HG02610 (cell line): ENCODE measurements at regions not wholly inside any gene's neighbourhood (a gene's known extent, or its start where the extent isn't known, plus 50 kb on each side); places are given as distances from the start of the nearest gene placed in this dataset.

Experiments used
- ATAC-seq: cut with Tn5 transposase; IDR thresholded peaks from one replicate; pipeline ENCODE4 v1.9.1; 2021; ENCODE audit warnings: mild to moderate bottlenecking, moderate library complexity; ENCODE audit not compliant: unreplicated experiment

- ATAC-seq: no peak
Measured at GRCh38 chr3:194960446-194961032, 274.9 kb downstream of the FAM43A start.

- ATAC-seq: no peak
Measured at GRCh38 chr3:194961149-194961548, 275.5 kb downstream of the FAM43A start.

DNA sequence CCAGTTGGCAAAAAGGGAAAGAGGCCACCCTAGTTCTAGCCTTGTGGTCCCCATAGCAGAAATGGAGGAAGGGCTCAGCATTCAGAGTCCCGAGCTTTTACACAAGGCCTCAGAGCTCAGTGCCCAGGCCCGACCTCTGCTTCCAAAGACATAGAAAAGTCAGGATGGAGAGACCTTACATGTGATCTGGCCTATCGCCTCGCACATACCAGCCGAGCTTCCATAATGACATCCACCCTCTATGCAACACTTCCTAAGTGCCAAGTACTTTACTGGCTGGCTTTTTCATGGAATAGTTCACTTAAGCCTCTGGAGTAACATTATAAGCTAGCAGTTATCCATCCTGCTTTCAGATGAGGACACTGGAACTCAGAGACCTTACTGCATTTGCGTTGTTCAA lies 275.9 kb downstream of the FAM43A start:
- no peak for ATAC-seq

GRCh38 chr3:194962056-194962455 lies 276.4 kb downstream of the FAM43A start:
- ATAC-seq: no peak

DNA sequence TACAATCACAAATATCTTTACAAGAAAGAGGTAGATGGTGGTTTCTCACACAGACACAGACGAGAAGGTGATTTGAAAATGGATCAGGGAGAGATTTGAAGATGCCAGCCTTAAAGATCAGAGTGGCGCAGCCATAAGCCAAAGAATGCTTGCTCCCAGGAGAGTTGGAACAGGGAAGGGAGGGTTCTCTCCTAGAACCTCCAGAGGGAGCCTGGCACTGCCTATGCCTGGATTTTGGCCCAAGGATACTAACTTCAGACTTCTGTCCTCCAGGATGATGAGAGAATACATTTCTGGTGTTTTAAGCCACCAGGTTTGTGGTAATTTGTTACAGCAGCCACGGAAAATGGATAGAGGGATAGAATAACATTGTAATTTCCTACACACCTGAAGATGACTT lies 279.1 kb downstream of the FAM43A start:
- ATAC-seq: no peak

GRCh38 chr3:194967151-194968117 lies 281.8 kb downstream of the FAM43A start:
- ATAC-seq: no peak

DNA sequence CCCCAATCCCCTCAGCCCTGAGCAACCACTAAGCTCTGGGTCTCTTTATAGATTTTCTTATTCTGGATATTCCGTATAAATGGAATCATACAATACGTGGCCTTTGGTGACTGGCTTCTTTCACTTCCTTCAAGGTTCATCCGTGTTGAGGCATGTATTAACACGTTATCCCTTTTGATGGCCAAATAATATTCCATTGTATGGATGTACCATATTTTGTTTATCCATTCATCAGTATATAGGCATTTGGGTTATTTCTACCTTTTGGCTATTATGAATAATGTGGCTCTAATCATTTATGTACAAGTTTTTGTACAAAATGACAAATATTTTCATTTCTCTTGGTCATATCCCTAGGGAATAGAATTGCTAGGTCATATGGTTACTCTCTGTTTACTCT lies 284.4 kb downstream of the FAM43A start:
- no peak for ATAC-seq

GRCh38 chr3:194971009-194971408 lies 285.3 kb downstream of the FAM43A start:
- ATAC-seq: no peak

- ATAC-seq: no peak
Measured at GRCh38 chr3:194971965-194972364, 286.3 kb downstream of the FAM43A start.

- ATAC-seq: no peak
Measured at GRCh38 chr3:194972641-194973040, 287.0 kb downstream of the FAM43A start.

DNA sequence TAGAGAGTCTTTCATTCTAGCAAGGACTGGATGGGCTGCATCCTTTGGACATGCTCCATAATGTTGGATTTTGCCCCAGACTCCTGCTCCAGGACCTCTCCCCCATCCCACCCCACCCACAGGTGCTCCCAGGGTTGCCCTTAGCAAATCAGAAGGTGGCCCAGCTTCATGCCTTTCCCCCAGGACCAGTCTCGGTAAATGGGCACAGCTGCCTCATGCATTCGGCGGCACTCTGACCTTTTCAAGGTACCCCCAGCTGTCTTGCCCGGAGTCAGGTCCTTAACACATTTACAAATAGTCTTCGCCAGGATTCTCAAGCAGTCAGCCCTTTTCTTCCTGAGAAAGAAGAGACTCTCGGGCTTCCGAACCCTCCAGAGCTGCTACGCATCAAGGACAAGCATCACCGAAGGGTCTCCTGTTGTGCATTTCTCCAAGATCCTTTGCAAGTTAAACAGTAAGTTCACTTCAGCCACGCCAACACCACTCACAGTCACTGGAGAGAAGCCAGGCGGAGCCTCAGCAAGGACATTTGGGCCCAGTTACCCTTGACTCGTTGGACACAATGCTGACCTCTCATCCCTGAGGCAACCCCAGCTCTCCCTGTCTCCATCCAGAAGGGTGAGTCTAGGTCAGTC lies 287.8 kb downstream of the FAM43A start:
- ATAC-seq: no peak

GRCh38 chr3:194974468-194975135 lies 288.9 kb downstream of the FAM43A start:
- ATAC-seq: no peak

- no peak for ATAC-seq
Measured at GRCh38 chr3:194976049-194976451, 290.4 kb downstream of the FAM43A start.

DNA sequence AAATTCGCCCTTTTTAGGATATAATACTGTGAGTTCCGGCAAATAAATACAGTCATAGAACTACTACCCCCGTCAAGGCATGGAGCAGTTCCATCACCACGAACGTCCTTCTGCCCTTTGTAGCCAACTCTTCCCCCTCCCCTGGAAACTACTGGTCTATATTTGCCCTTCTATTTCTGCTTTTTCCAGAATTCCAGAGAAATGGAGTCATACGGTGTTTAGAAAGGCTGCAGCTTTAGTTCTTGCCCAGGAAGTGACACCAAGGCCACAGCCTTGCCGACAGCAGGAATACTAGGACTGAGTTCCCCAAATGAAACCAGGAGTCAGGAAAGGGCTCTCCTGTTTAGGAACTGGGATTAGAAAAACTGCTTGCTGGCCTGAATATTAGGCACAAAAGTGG lies 291.2 kb downstream of the FAM43A start:
- no peak for ATAC-seq

GRCh38 chr3:194977356-194977755 lies 291.7 kb downstream of the FAM43A start:
- ATAC-seq: no peak

DNA sequence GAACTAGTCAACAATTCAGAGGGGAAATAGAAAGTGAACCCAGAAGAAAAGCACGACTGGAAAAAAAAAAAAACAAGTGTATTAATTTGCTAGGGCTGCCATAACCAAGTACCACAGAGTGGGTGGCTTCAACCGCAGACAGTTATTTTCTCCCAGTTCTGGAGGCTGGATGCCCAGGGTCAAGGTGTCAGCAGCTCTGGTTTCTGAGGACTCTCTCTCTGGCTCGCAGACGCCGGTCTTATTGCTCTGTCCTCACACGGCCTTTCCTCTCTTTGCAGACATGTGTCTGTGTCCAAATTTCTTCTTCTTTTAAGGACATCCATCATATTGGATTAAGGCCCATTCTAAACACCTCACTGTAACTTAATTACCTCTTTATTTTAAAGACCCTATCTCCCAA lies 291.8 kb downstream of the XXYLT1 start:
- ATAC-seq: no peak

- no peak for ATAC-seq
Measured at GRCh38 chr3:194982472-194982871, 288.5 kb downstream of the XXYLT1 start.

GRCh38 chr3:194983121-194983520 lies 287.8 kb downstream of the XXYLT1 start:
- ATAC-seq: no peak

DNA sequence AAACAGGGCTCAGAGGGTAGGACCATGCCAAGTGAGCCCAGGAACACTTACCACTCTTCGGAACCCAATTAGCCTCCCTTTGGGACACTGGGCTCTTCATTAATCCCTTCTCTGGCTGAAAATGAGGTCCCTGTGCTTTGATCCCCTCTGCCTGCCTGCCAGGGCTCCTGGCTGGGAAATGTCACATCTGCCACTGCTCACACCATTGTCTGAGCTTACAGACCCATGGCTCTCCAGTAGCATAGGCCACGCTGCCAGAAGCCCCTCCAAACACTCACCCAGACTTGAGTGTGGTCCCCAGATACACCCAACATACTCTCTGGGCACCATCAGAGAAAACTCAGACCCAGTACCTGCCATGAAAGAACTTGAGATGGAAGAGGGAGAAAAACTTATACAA lies 287.3 kb downstream of the XXYLT1 start:
- ATAC-seq: no peak

- ATAC-seq: no peak
Measured at GRCh38 chr3:194984066-194984465, 286.9 kb downstream of the XXYLT1 start.

GRCh38 chr3:194984622-194985021 lies 286.3 kb downstream of the XXYLT1 start:
- no peak for ATAC-seq
